Suprapubic skin (tissue), 3 donors: ENCODE measurements at regions not wholly inside any gene's neighbourhood (a gene's known extent, or its start where the extent isn't known, plus 50 kb on each side); places are given as distances from the start of the nearest gene placed in this dataset.

ENCODE experiments used
- CTCF ChIP-seq, 2 donors: fragments of 200-600 bp in 1 of 2; fragments of 450-650 bp in 1 of 2; sonication (generic) in 1 of 2; IDR thresholded peaks; one replicate each; pipeline ENCODE4 v1.5.1; 2016 to 2019; ENCODE audit warnings: antibody characterized with exemption in 2 of 2, mild to moderate bottlenecking in 1 of 2, moderate library complexity in 1 of 2
- EP300 ChIP-seq: sonication (generic); formaldehyde crosslinking; IDR thresholded peaks from one replicate; pipeline ENCODE4 v1.6.1; 2017; ENCODE audit warnings: antibody characterized with exemption
- POLR2A ChIP-seq, 2 donors: fragments of 450-650 bp; IDR thresholded peaks; one replicate each; pipeline ENCODE4 v1.6.1; 2017; ENCODE audit warnings: antibody characterized with exemption in 2 of 2, mild to moderate bottlenecking in 2 of 2, moderate library complexity in 2 of 2

GRCh38 chr2:14750433-14750832, 117.9 kb downstream of the LRATD1 start:
- TF ChIP-seq CTCF (IDR thresholded peaks at IDR 0.05) (no peak), POLR2A (IDR thresholded peaks at IDR 0.05) (no peak), EP300 (no peak)
